Keratinocyte (primary cell): ENCODE measurements at regions not wholly inside any gene's neighbourhood (a gene's known extent, or its start where the extent isn't known, plus 50 kb on each side); places are given as distances from the start of the nearest gene placed in this dataset.

ENCODE experiments used
- DNase-seq: peaks from one replicate; pipeline ENCODE4 v3.0.0-alpha.2; 2011; ENCODE audit warnings: low read depth, missing footprints, low spot score
- FAIRE-seq: peaks from 2 replicates; lab custom pipeline; 2011; peaks lifted over from hg19 to GRCh38; lab: Jason Lieb, UNC
- H2AFZ ChIP-seq: 2 replicates; pipeline ENCODE4 v1.6.0; 2012; ENCODE audit warnings: low read length, control low read depth, inconsistent platforms; ENCODE audit not compliant: control insufficient read depth
- H3K27ac ChIP-seq: 2 replicates; pipeline ENCODE4 v1.5.1; 2011; ENCODE audit warnings: low read length; ENCODE audit not compliant: control insufficient read depth, insufficient read depth
- H3K27me3 ChIP-seq: 3 replicates; pipeline ENCODE4 v1.6.0; 2011; ENCODE audit warnings: low read length; ENCODE audit not compliant: control insufficient read depth, insufficient read depth; ENCODE audit errors: extremely low read depth
- H3K36me3 ChIP-seq, 2 experiments: 2 replicates in 1 of 2; 3 replicates in 1 of 2; pipeline ENCODE4 v1.5.1; 2011; ENCODE audit warnings: low read length in 2 of 2, mild to moderate bottlenecking in 1 of 2; ENCODE audit not compliant: control insufficient read depth in 2 of 2, insufficient read depth in 2 of 2; ENCODE audit errors: extremely low read depth in 1 of 2
- H3K4me1 ChIP-seq: 3 replicates; pipeline ENCODE4 v1.5.1; 2011; ENCODE audit warnings: low read length; ENCODE audit not compliant: control insufficient read depth, insufficient read depth; ENCODE audit errors: extremely low read depth
- H3K4me2 ChIP-seq: 3 replicates; pipeline ENCODE4 v1.6.0; 2011; ENCODE audit warnings: low read depth, low read length; ENCODE audit not compliant: control insufficient read depth, insufficient read depth; ENCODE audit errors: extremely low read depth
- H3K4me3 ChIP-seq, 3 experiments: fragments of 200-600 bp in 1 of 3; sonication (generic) in 1 of 3; 2 replicates in 2 of 3; 3 replicates in 1 of 3; pipeline ENCODE4 v1.5.1; 2011 to 2016; ENCODE audit warnings: low read length in 3 of 3, mild to moderate bottlenecking in 3 of 3, control low read depth in 2 of 3, inconsistent platforms in 1 of 3, low read depth in 1 of 3, mixed read lengths in 1 of 3, mixed run types in 1 of 3, moderate library complexity in 1 of 3; ENCODE audit not compliant: control insufficient read depth in 2 of 3, insufficient read depth in 2 of 3; ENCODE audit errors: extremely low read depth in 1 of 3
- H3K79me2 ChIP-seq: 2 replicates; pipeline ENCODE4 v1.6.0; 2012; ENCODE audit warnings: low read length; ENCODE audit not compliant: control insufficient read depth, insufficient read depth
- H3K9ac ChIP-seq: 3 replicates; pipeline ENCODE4 v1.6.0; 2011; ENCODE audit warnings: low read length; ENCODE audit not compliant: control insufficient read depth, insufficient read depth; ENCODE audit errors: extremely low read depth
- H3K9me1 ChIP-seq: 3 replicates; pipeline ENCODE4 v1.6.0; 2011; ENCODE audit warnings: low read length; ENCODE audit not compliant: control insufficient read depth, insufficient read depth; ENCODE audit errors: extremely low read depth
- H3K9me3 ChIP-seq: 2 replicates; pipeline ENCODE4 v1.5.1; 2012; ENCODE audit warnings: low read depth, low read length; ENCODE audit not compliant: control insufficient read depth
- H4K20me1 ChIP-seq: 3 replicates; pipeline ENCODE4 v1.6.0; 2011; ENCODE audit warnings: low read length; ENCODE audit not compliant: control insufficient read depth, insufficient read depth; ENCODE audit errors: extremely low read depth
- EZH2 ChIP-seq: IDR thresholded peaks from one replicate; pipeline ENCODE4 v1.6.1; 2012; ENCODE audit warnings: inconsistent platforms, mild to moderate bottlenecking, low read length, moderate library complexity
- dilution Hi-C: fragments of 300-500 bp; cut with MboI; formaldehyde crosslinking; loops from one replicate; pipeline ENCODE4 v1.7.0; 2020; ENCODE audit warnings: low sequenced_read_pairs; ENCODE audit not compliant: extremely low pct_ligation_motif_present
- TF ChIP-seq, protein P1 (sequence below), 3 experiments: IDR thresholded peaks in 1 of 3; conservative IDR thresholded peaks in 1 of 3; optimal IDR thresholded peaks in 1 of 3; 2 replicates in 2 of 3; 3 replicates in 1 of 3; pipeline versions ENCODE3 to v1.5.1; 2011; ENCODE audit warnings: low read length in 3 of 3, mild to moderate bottlenecking in 3 of 3, moderate library complexity in 2 of 3, control low read depth in 1 of 3, inconsistent platforms in 1 of 3; ENCODE audit not compliant: insufficient read depth in 2 of 3; ENCODE audit errors: extremely low read depth in 1 of 3

GRCh38 chr22:48836673-48837340 is 990.9 kb downstream of the BRD1 start:
- dilution Hi-C loops = no loop called here
- no peak overlapping the region for H3K27ac ChIP-seq
- no peaks in the 10 kb centered on the region for H3K4me1 ChIP-seq
- H3K4me2 ChIP-seq = no peak overlapping the region
- no peaks in the 10 kb centered on the region for H3K27me3 ChIP-seq
- H3K36me3 ChIP-seq = no peaks in the 10 kb centered on the region
- TF ChIP-seq, protein P1, sequence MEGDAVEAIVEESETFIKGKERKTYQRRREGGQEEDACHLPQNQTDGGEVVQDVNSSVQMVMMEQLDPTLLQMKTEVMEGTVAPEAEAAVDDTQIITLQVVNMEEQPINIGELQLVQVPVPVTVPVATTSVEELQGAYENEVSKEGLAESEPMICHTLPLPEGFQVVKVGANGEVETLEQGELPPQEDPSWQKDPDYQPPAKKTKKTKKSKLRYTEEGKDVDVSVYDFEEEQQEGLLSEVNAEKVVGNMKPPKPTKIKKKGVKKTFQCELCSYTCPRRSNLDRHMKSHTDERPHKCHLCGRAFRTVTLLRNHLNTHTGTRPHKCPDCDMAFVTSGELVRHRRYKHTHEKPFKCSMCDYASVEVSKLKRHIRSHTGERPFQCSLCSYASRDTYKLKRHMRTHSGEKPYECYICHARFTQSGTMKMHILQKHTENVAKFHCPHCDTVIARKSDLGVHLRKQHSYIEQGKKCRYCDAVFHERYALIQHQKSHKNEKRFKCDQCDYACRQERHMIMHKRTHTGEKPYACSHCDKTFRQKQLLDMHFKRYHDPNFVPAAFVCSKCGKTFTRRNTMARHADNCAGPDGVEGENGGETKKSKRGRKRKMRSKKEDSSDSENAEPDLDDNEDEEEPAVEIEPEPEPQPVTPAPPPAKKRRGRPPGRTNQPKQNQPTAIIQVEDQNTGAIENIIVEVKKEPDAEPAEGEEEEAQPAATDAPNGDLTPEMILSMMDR (optimal IDR thresholded peaks at IDR 0.05 in 1 of 3, IDR thresholded peaks at IDR 0.05 in 1 of 3, conservative IDR thresholded peaks at IDR 0.05 in 1 of 3; ENCODE audit: extremely low read depth in 1 of 3, insufficient read depth in 2 of 3, low read length in 3 of 3) = no peak
- TF ChIP-seq EZH2 = no peak
- H3K79me2 ChIP-seq = no peaks in the 10 kb centered on the region
- H3K9me3 ChIP-seq = peaks cover 22% of the 10 kb centered on the region
- no peak overlapping the region for H2AFZ ChIP-seq
- no peak overlapping the region for H3K9ac ChIP-seq
- no peak overlapping the region for H3K4me3 ChIP-seq
- H3K9me1 ChIP-seq = no peaks in the 10 kb centered on the region
- no peak for DNase-seq
- no peaks in the 10 kb centered on the region for H4K20me1 ChIP-seq
- FAIRE-seq = no peak

DNA sequence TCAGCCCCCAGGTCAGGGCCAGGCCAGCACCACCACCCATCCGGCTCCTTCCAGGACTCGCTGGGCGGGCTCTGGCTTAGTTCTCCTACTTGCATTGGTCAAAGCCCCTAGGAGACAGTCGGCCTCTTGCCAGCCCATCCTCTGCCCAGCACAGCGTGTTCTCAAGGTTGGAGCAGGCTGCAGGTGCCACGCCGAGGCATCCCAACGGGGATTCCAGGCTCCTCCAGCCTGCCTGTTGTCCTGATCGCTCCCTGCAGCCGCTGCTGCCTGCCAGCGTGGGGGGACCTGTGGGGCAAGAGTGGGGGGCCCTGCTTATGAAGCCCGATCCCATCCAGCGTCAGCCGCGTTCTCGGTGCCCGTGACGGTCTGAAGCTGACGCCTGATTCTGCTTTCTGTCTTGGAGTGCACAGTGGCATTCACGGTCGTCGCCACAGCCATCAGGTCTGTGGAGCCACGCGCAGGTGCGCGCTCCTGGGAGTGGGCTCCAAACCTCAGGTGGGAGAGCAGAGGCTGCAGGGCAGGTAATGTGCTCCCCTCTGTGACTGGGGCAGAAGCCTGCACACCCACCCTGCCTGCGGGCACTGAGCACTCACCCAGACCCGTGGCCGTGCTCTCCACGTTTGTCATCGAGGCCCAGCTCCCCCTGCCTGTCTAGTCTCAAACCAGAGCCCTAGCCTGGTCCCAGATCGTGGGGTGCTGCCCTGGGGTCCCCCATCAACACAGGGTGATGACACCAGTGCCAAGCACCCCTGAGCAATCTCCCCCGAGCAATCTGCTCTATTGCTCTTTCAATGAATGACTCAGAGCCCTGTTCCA is 991.6 kb downstream of the BRD1 start:
- H3K79me2 ChIP-seq = no peaks in the 10 kb centered on the region
- H3K9ac ChIP-seq = no peak overlapping the region
- H3K27me3 ChIP-seq = no peaks in the 10 kb centered on the region
- no peak overlapping the region for H2AFZ ChIP-seq
- no peaks in the 10 kb centered on the region for H3K36me3 ChIP-seq
- no peak overlapping the region for H3K4me3 ChIP-seq
- TF ChIP-seq, protein P1 (optimal IDR thresholded peaks at IDR 0.05 in 1 of 3, IDR thresholded peaks at IDR 0.05 in 1 of 3, conservative IDR thresholded peaks at IDR 0.05 in 1 of 3; ENCODE audit: extremely low read depth in 1 of 3, insufficient read depth in 2 of 3, low read length in 3 of 3) = no peak
- no peak for TF ChIP-seq EZH2
- no peak overlapping the region for H3K27ac ChIP-seq
- no peaks in the 10 kb centered on the region for H3K4me1 ChIP-seq
- dilution Hi-C loops = no loop called here
- DNase-seq (no peak), FAIRE-seq (no peak)
- peaks cover 18% of the 10 kb centered on the region for H3K9me3 ChIP-seq
- H3K4me2 ChIP-seq = no peak overlapping the region
- no peaks in the 10 kb centered on the region for H3K9me1 ChIP-seq
- no peaks in the 10 kb centered on the region for H4K20me1 ChIP-seq
